SK-N-SH treated with all-trans-retinoic acid at 6 μM for 48 hours (cell line): ENCODE measurements at regions not wholly inside any gene's neighbourhood (a gene's known extent, or its start where the extent isn't known, plus 50 kb on each side); places are given as distances from the start of the nearest gene placed in this dataset.

Experiments
- ARNTL ChIP-seq: fragments of 450-650 bp; formaldehyde crosslinking; IDR thresholded peaks from 2 replicates; pipeline ENCODE4 v1.5.0; 2020; ENCODE audit warnings: low read depth, mild to moderate bottlenecking, moderate library complexity, borderline replicate concordance
- BACH2 ChIP-seq: fragments of 250-450 bp; sonication (Bioruptor Pico); IDR thresholded peaks from 2 replicates; pipeline ENCODE4 v1.9.0; 2021; ENCODE audit warnings: mild to moderate bottlenecking, borderline replicate concordance
- CSDC2 ChIP-seq: fragments of 250-450 bp; sonication (Bioruptor Pico); IDR thresholded peaks from 2 replicates; pipeline ENCODE4 v1.5.0; 2020; ENCODE audit warnings: mild to moderate bottlenecking, moderate library complexity
- ESRRG ChIP-seq: fragments of 250-450 bp; sonication (Bioruptor Pico); IDR thresholded peaks from 2 replicates; pipeline ENCODE4 v1.6.1; 2021; ENCODE audit warnings: mild to moderate bottlenecking
- GLIS3 ChIP-seq: fragments of 250-450 bp; sonication (Bioruptor Pico); IDR thresholded peaks from 2 replicates; pipeline ENCODE4 v1.5.0; 2020; ENCODE audit warnings: mild to moderate bottlenecking, moderate library complexity
- OSR1 ChIP-seq: fragments of 250-450 bp; sonication (Bioruptor Pico); IDR thresholded peaks from 2 replicates; pipeline ENCODE4 v1.8.0; 2022; ENCODE audit warnings: moderate library complexity, mild to moderate bottlenecking, inconsistent platforms
- TCF4 ChIP-seq: fragments of 250-450 bp; sonication (Bioruptor Pico); IDR thresholded peaks from 2 replicates; pipeline ENCODE4 v1.8.0; 2021; ENCODE audit warnings: mild to moderate bottlenecking, moderate library complexity, borderline replicate concordance
- TOX ChIP-seq: fragments of 250-450 bp; sonication (Bioruptor Pico); IDR thresholded peaks from 2 replicates; pipeline ENCODE4 v1.8.0; 2021; ENCODE audit warnings: mild to moderate bottlenecking, moderate library complexity, borderline replicate concordance
- ZFP30 ChIP-seq: fragments of 450-650 bp; formaldehyde crosslinking; IDR thresholded peaks from 2 replicates; pipeline ENCODE4 v1.5.0; 2022; ENCODE audit warnings: mild to moderate bottlenecking, moderate library complexity
- ZNF565 ChIP-seq: fragments of 450-650 bp; formaldehyde crosslinking; conservative IDR thresholded peaks from 2 replicates; pipeline ENCODE4 v1.5.0; 2020; ENCODE audit warnings: low read depth, mild to moderate bottlenecking, moderate library complexity
- ZNF70 ChIP-seq: fragments of 450-650 bp; formaldehyde crosslinking; IDR thresholded peaks from 2 replicates; pipeline ENCODE4 v1.5.0; 2020; ENCODE audit warnings: mild to moderate bottlenecking, moderate library complexity
- ZNF8 ChIP-seq: fragments of 450-650 bp; formaldehyde crosslinking; IDR thresholded peaks from 2 replicates; pipeline ENCODE4 v1.5.0; 2020; ENCODE audit warnings: mild to moderate bottlenecking, moderate library complexity
- TF ChIP-seq, protein P1 (sequence below): fragments of 250-450 bp; sonication (Bioruptor Pico); IDR thresholded peaks from 2 replicates; pipeline ENCODE4 v1.8.0; 2020; ENCODE audit warnings: mild to moderate bottlenecking, moderate library complexity, borderline replicate concordance

DNA sequence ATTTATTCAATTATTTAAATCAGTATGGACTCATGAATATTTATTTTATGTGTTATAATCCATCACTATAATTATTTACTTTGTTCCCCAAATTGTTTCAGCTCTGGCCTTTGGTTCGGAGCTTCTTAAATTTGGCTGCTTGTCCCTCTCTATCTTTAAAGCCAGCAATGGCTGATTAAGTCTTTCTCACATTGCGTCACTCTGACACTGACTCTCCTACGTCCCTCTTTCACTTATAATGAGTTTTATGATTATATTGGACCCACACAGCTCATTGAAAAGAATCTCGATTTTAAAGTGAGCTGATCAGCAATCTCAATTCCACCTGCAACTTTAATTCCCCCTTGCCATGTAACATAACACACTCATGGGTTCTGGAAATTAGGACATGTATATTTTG, 185.2 kb upstream of the SLC39A10 start:
- TF ChIP-seq CSDC2 (CRISPR knock-in tag) (no peak), ZNF8 (CRISPR knock-in tag) (no peak), TCF4 (no peak), GLIS3 (CRISPR knock-in tag) (no peak), ARNTL (CRISPR knock-in tag) (no peak), ZFP30 (CRISPR knock-in tag) (no peak), TOX (CRISPR knock-in tag) (no peak), BACH2 (CRISPR knock-in tag) (no peak), ZNF565 (CRISPR knock-in tag) (no peak), ZNF70 (no peak), OSR1 (CRISPR knock-in tag) (no peak), ESRRG (CRISPR knock-in tag) (no peak)
- TF ChIP-seq, protein P1, sequence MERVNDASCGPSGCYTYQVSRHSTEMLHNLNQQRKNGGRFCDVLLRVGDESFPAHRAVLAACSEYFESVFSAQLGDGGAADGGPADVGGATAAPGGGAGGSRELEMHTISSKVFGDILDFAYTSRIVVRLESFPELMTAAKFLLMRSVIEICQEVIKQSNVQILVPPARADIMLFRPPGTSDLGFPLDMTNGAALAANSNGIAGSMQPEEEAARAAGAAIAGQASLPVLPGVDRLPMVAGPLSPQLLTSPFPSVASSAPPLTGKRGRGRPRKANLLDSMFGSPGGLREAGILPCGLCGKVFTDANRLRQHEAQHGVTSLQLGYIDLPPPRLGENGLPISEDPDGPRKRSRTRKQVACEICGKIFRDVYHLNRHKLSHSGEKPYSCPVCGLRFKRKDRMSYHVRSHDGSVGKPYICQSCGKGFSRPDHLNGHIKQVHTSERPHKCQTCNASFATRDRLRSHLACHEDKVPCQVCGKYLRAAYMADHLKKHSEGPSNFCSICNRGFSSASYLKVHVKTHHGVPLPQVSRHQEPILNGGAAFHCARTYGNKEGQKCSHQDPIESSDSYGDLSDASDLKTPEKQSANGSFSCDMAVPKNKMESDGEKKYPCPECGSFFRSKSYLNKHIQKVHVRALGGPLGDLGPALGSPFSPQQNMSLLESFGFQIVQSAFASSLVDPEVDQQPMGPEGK (CRISPR knock-in tag), result no peak
